Fibroblast of the aortic adventitia (primary cell): ENCODE measurements at regions not wholly inside any gene's neighbourhood (a gene's known extent, or its start where the extent isn't known, plus 50 kb on each side); places are given as distances from the start of the nearest gene placed in this dataset.

ENCODE experiments used
- DNase-seq: peaks from one replicate; pipeline ENCODE4 v3.0.0-alpha.2; 2010; ENCODE audit warnings: low read depth
- H3K4me3 ChIP-seq: 2 replicates; pipeline ENCODE4 v1.5.1; 2011; ENCODE audit warnings: low read depth, mild to moderate bottlenecking, control low read depth, low read length, moderate library complexity
- CTCF ChIP-seq: IDR thresholded peaks from 2 replicates; pipeline ENCODE4 v1.5.1; 2011; ENCODE audit warnings: mild to moderate bottlenecking, low read length, control low read depth, inconsistent platforms; ENCODE audit not compliant: insufficient read depth

GRCh38 chr3:164393171-164393570, 685.1 kb downstream of the SI start:
- no peak for TF ChIP-seq CTCF
- DNase-seq: no peak
- H3K4me3 ChIP-seq: no peak overlapping the region

- TF ChIP-seq CTCF: peak; percentile 10
- DNase-seq: no peak
- H3K4me3 ChIP-seq: no peak overlapping the region
Measured at GRCh38 chr3:164390046-164390445, 688.2 kb downstream of the SI start.

GRCh38 chr3:164387236-164387635, 691.1 kb downstream of the SI start:
- TF ChIP-seq CTCF: no peak
- DNase-seq: no peak
- no peak overlapping the region for H3K4me3 ChIP-seq

GRCh38 chr3:164380156-164380555, 698.1 kb downstream of the SI start:
- H3K4me3 ChIP-seq: no peak overlapping the region
- TF ChIP-seq CTCF: no peak
- DNase-seq: no peak

GRCh38 chr3:164377466-164377865, 700.8 kb downstream of the SI start:
- no peak for DNase-seq

GRCh38 chr3:164375995-164376394, 702.3 kb downstream of the SI start:
- H3K4me3 ChIP-seq: no peak overlapping the region
- TF ChIP-seq CTCF: no peak
- DNase-seq: no peak

More at GRCh38 chr3:164377466-164377865, 700.8 kb downstream of the SI start:
- TF ChIP-seq CTCF: no peak
- H3K4me3 ChIP-seq: no peak overlapping the region

- DNase-seq: peak; percentile 20
- H3K4me3 ChIP-seq: no peak overlapping the region
- TF ChIP-seq CTCF: no peak
Measured at GRCh38 chr3:164375538-164375937, 702.8 kb downstream of the SI start.
